HG02678 (cell line): ENCODE measurements at regions not wholly inside any gene's neighbourhood (a gene's known extent, or its start where the extent isn't known, plus 50 kb on each side); places are given as distances from the start of the nearest gene placed in this dataset.
"Not testable (repeated sequence)": the region's sequence is repeated elsewhere in the genome, so short reads cannot be mapped to it uniquely, and the experiment has no call there.

Source experiments
- ATAC-seq: cut with Tn5 transposase; IDR thresholded peaks from one replicate; pipeline ENCODE4 v1.9.1; 2021; ENCODE audit warnings: mild to moderate bottlenecking, moderate library complexity; ENCODE audit not compliant: unreplicated experiment

DNA sequence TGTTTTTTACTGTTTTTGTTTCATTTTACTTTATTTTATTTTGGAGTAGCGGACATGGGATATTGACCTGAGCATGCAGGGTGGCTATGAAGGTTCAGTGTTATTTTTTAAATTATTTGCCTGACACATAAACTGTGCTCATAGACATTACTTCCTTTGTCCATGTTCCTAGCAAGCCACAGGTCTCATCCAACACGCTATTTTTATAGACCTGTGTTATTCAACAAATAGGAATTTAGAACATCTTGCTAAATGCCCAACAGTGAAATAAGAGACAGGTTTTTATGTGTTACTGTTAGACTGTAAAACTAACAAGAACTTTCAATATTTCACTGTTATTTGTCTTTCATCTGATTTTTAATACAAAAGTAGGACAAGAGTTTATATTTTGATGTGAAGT lies 756.4 kb downstream of the KCNT2 start:
- no peak for ATAC-seq

DNA sequence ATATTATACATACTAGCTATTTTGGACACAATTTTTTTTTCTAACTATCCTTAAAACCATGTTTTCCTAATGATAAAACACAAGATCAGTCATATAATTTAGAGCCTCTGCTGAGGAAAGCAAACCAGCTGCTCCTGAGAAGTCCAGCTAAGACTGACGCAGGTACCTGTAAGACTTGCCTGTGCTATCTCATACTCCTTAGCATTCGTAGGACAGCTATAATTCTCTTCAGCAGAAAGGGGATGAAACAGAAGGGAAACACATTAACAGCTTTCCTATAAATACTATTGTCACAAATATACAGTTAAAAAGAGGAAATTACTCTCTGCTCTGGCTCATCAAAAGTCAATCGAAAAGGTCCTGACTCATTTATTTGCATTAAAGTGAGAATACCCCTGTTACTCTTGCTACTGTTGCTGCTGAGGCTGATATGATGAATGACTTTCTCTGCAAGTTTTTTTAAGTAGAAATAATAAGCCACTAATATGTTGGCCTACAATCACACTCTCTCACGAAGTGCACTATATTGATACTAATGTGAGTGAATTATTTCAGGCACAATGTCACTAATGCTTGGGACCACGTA lies 757.1 kb downstream of the KCNT2 start:
- no peak for ATAC-seq

GRCh38 chr1:195849180-195849579 lies 759.1 kb downstream of the KCNT2 start:
- ATAC-seq, result no peak

GRCh38 chr1:195847957-195848875 lies 760.0 kb downstream of the KCNT2 start:
- not testable (repeated sequence) for ATAC-seq

DNA sequence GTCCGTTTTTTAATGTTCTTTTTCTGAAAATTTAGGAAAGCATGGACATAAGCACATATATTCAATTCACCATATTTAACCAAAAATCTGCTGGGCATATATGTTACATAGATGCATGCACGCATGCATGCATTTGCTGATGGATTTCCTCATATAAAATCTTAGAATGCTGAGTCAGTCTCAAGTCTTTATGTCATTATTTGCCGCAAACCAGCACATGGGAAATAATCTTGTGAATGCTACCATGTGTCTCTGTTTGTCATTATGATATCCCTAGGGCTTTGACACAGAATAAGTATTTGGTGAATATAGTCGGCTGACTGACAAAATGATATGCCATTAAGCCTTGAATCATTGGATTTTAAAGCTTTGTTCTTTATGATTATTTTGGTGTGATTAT lies 776.5 kb downstream of the KCNT2 start:
- ATAC-seq, result no peak

DNA sequence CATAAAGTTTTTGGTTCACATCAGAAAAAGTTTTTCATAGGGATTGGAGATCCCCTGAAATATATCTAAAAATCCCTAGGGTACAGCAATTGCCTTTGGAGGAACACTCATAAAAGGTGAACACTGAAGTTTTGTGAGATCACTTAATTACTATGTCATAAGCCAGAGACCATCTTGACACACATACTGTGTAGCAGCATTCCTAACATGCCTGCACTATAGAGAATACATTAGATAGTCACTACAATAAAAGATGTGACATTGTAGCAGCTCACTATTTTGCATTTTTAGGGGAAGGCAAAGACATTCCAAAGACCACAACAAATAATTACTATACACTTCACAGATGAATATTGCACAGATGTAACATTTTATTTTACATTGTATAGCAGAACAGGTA lies 779.9 kb downstream of the KCNT2 start:
- ATAC-seq, result no peak

DNA sequence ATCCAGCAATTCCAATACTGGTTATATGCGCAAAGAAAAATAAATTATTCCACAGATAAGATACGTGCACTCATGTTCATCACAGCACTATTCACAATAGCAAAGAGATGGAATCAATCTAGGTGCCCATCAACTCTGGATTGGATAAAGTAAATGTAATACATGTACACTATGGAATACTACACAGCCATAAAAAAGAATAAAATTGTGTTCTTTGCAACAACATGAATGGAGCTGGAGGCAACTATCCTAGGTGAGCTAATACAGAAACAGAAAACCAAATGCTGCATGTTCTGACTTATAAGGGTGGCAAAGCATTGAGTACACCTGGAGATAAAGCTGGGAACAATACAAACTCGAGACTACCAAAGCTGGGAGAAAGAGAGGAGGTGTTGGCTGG lies 787.3 kb downstream of the KCNT2 start:
- no peak for ATAC-seq

- ATAC-seq, result no peak
Observed at GRCh38 chr1:195806060-195806459, 802.2 kb downstream of the KCNT2 start.

DNA sequence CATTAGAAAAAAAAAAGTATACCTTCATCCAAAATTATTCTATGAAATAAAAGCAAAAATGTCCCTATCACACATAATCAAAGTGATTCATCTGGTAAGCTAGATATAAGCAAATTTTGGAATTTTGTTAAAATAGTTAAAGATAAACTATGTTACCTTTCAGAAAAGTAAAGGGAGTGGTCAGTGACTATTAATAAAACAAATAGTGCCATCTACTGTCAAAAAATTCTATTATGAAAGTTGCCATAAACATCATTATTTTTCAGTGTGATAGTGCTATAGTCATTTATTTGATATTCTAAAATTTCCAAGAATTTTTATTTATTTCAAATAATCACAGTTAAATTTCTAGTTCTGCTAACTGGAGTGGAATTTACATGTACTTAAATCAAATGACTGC lies 803.7 kb downstream of the KCNT2 start:
- ATAC-seq, result no peak

- no peak for ATAC-seq
Observed at GRCh38 chr1:195799016-195799415, 809.2 kb downstream of the KCNT2 start.

- no peak for ATAC-seq
Observed at GRCh38 chr1:195794225-195794624, 814.0 kb downstream of the KCNT2 start.

- ATAC-seq, result no peak
Observed at GRCh38 chr1:195791796-195792195, 816.4 kb downstream of the KCNT2 start.

DNA sequence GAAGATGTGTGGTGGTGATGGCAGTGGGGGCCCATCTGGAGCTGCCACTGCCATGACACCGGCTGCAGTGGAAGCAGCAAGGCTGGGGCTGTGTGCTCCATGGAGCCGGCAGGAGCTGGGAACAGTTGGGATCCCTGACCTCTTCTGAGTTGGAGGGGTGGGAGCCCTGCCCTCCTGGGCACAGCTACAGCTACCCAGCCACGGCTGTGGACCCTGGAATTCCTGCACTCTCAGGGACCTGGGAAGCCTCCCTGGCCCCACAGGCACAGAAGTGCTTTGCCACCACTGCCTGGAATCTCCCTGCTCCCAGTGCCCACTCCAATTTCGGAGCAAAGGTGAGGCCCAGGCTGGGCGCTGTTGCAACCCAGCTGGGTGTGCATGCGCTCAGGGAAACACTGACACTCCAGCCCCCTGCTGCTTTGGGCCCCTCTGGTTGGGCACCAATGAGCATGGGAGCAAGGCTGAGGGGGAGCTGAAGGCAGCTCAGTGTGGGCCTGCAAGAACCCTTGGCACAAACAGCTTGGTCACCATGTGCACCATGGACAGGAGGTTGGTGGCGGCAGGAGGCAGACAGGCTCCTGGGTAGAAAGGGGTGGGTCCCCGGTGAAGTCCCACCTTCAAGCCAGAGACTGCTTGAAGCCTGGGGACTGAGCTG lies 817.6 kb downstream of the KCNT2 start:
- ATAC-seq, result no peak

GRCh38 chr1:195789321-195789720 lies 818.9 kb downstream of the KCNT2 start:
- ATAC-seq, result no peak

DNA sequence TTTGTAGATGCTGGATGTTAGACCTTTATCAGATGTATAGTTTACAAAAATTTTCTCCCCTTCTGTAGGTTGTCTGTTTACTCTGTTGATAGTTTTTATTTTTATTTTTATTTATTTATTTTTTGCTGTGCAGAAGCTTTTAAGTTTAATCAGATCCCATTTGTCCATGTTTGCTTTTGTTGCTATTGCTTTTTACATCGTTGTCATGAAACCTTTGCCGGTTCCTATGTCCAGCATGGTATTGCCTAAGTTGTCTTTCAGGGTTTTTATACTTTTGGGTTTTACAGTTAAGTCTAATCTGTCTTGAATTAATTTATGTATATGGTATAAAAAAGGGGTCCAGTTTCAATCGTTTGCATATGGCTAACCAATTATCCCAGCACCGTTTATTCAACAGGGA lies 819.5 kb downstream of the KCNT2 start:
- no peak for ATAC-seq

- ATAC-seq, result no peak
Observed at GRCh38 chr1:195785830-195786229, 822.4 kb downstream of the KCNT2 start.

GRCh38 chr1:195773931-195774330 lies 834.3 kb downstream of the KCNT2 start:
- ATAC-seq, result no peak

DNA sequence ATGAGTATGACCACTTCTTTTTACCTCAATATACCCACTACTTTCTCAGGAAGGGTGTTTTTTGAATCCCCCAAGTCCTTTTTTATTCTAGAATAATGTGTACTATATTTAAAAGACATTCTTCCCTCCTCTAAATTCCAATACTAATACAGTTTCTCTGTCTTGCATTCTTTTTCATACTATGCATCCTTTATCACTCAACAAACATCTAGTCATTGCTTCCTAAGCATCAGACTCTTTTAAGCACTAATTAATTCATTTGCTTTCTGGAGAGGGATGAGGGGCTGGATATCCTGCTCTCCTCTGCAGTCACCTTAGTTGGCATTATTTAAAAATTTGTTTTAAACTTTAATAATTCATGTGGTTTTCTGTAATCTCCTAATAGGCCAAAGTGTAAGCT lies 838.8 kb downstream of the KCNT2 start:
- ATAC-seq, result no peak

DNA sequence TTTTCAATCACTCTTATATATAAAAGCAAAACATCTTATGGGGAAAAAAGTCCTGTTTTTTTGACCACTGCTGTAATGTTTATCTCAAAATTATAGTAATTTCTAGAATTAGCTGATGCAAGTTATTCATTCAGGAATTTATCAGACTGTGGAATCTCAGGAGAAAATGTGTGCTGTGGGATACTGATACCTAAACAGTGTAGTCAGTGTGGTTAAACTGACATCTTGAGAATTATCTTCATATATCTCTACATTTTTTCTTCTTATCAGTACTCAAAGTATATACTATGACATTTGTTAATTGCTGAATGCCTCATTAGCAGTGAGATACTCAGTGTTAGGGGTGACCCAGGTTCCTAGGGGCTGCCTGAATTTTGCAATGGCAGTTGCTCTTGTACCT lies 839.3 kb downstream of the KCNT2 start:
- no peak for ATAC-seq

DNA sequence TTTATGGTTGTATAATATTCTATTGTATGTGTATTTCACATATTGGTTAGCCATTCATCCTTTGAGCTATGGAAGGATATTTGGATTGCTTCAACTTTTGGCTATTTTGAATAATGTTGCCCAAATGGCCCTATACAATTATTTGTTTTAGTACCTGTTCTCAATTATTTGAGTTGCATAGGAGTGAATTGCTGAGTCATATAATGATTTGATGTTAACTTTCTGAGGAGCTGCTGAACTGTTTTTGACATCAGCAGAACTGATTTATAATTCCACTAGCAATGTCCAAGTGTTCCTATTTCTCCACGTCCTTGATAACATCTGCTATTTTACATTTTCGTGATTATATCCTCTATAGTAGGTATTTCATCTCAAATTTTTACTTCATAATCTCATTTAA lies 839.9 kb downstream of the KCNT2 start:
- ATAC-seq, result no peak

DNA sequence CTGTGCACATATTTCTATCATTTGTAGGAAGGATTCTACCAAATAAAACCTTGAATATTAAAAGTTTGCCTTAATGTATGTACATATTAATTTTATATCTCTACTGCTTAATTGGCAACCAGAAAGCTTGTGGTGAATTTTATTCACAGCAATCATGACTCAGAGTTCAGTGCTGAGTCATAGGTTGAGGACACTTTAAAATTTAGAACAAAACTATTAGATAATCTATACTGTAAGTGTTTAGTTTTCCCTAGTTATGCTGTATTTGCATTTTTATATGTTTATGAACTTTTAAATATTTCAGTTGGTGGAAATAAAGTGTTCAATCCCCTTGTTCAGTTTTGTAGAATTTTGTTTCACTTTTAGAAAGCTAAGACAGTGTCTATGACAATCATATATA lies 841.5 kb downstream of the KCNT2 start:
- no peak for ATAC-seq

- no peak for ATAC-seq
Observed at GRCh38 chr1:195765099-195765498, 843.1 kb downstream of the KCNT2 start.
